Kidney capillary endothelial cell (primary cell): ENCODE measurements at regions not wholly inside any gene's neighbourhood (a gene's known extent, or its start where the extent isn't known, plus 50 kb on each side); places are given as distances from the start of the nearest gene placed in this dataset.
"Not testable (repeated sequence)": the region's sequence is repeated elsewhere in the genome, so short reads cannot be mapped to it uniquely, and the experiment has no call there.

Experiments
- DNase-seq: peaks from one replicate; pipeline ENCODE4 v3.0.0-alpha.2; 2018; ENCODE audit warnings: low spot score

GRCh38 chr5:142259758-142260157 lies 65.1 kb downstream of the SPRY4 start:
- DNase-seq: no peak

GRCh38 chr5:142255831-142256230 lies 69.0 kb downstream of the SPRY4 start:
- no peak for DNase-seq

GRCh38 chr5:142254431-142254830 lies 70.4 kb downstream of the SPRY4 start:
- DNase-seq: no peak

GRCh38 chr5:142253938-142254337 lies 70.9 kb downstream of the SPRY4 start:
- no peak for DNase-seq

- no peak for DNase-seq
Measured at GRCh38 chr5:142250119-142250518, 74.7 kb downstream of the SPRY4 start.

- DNase-seq: no peak
Measured at GRCh38 chr5:142248853-142249462, 75.9 kb downstream of the SPRY4 start.

- peak; percentile 78 for DNase-seq
Measured at GRCh38 chr5:142246258-142246657, 78.6 kb downstream of the SPRY4 start.

- DNase-seq: peak; percentile 84
Measured at GRCh38 chr5:142245786-142246185, 79.0 kb downstream of the SPRY4 start.

GRCh38 chr5:142244440-142244839 lies 80.4 kb downstream of the SPRY4 start:
- DNase-seq: no peak

- DNase-seq: no peak
Measured at GRCh38 chr5:142242272-142242671, 82.5 kb downstream of the SPRY4 start.

- no peak for DNase-seq
Measured at GRCh38 chr5:142239394-142240159, 85.2 kb downstream of the SPRY4 start.

GRCh38 chr5:142237707-142238106 lies 87.1 kb downstream of the SPRY4 start:
- DNase-seq: no peak

- not testable (repeated sequence) for DNase-seq
Measured at GRCh38 chr5:142236673-142237290, 88.0 kb downstream of the SPRY4 start.

GRCh38 chr5:142235870-142236672 lies 88.8 kb downstream of the SPRY4 start:
- DNase-seq: no peak

GRCh38 chr5:142235050-142235797 lies 89.6 kb downstream of the SPRY4 start:
- DNase-seq: peak; percentile 81

GRCh38 chr5:142233083-142234032 lies 91.5 kb downstream of the SPRY4 start:
- no peak for DNase-seq

- DNase-seq: not testable (repeated sequence)
Measured at GRCh38 chr5:142230949-142231348, 93.9 kb downstream of the SPRY4 start.

GRCh38 chr5:142225141-142225540 lies 99.7 kb downstream of the SPRY4 start:
- DNase-seq: no peak

- DNase-seq: no peak
Measured at GRCh38 chr5:142222866-142223558, 101.8 kb downstream of the SPRY4 start.
